H1 (cell line): ENCODE measurements at regions not wholly inside any gene's neighbourhood (a gene's known extent, or its start where the extent isn't known, plus 50 kb on each side); places are given as distances from the start of the nearest gene placed in this dataset.

Experiments
- CTCF ChIA-PET: fragments of 300-600 bp; sonication (Branson Sonifier 250); formaldehyde crosslinking; loops from one replicate; lab custom pipeline; 2021; ENCODE audit not compliant: partially characterized antibody; lab: Charles Lee
- POLR2A ChIA-PET: fragments of 300-600 bp; sonication (Branson Sonifier 250); formaldehyde crosslinking; loops from one replicate; lab custom pipeline; 2021; ENCODE audit warnings: inconsistent platforms; ENCODE audit not compliant: partially characterized antibody; lab: Charles Lee
- DNase-seq, 2 experiments: peaks; one replicate each; pipeline versions ENCODE4 v3.0.0 to v3.0.0-alpha.2; 2010 to 2022; ENCODE audit warnings: low spot score in 2 of 2, low read depth in 1 of 2, mixed read lengths in 1 of 2
- FAIRE-seq: peaks from 2 replicates; lab custom pipeline; 2011; peaks lifted over from hg19 to GRCh38; lab: Jason Lieb, UNC
- H2AFZ ChIP-seq: 2 replicates; pipeline ENCODE4 v1.8.1; 2012; ENCODE audit warnings: low read length, inconsistent platforms
- H2AK5ac ChIP-seq: 2 replicates; pipeline ENCODE4 v1.6.1; 2013; ENCODE audit warnings: low read depth, low read length
- H2BK120ac ChIP-seq: replicated peaks from 2 replicates; pipeline ENCODE3; 2013; ENCODE audit warnings: low read depth, low read length, inconsistent platforms
- H2BK12ac ChIP-seq: 2 replicates; pipeline ENCODE4 v1.6.1; 2013; ENCODE audit warnings: low read depth, low read length
- H2BK15ac ChIP-seq: 2 replicates; pipeline ENCODE4 v1.6.1; 2013; ENCODE audit warnings: low read length
- H2BK20ac ChIP-seq: 2 replicates; pipeline ENCODE4 v1.6.1; 2013; ENCODE audit warnings: low read length
- H2BK5ac ChIP-seq: 2 replicates; pipeline ENCODE4 v1.6.1; 2013; ENCODE audit warnings: low read depth, low read length
- H3K14ac ChIP-seq: 2 replicates; pipeline ENCODE4 v1.6.1; 2013; ENCODE audit warnings: inconsistent platforms; ENCODE audit not compliant: insufficient read length
- H3K18ac ChIP-seq: 2 replicates; pipeline ENCODE4 v1.6.1; 2013; ENCODE audit warnings: low read length; ENCODE audit errors: extremely low read depth
- H3K23ac ChIP-seq: 2 replicates; pipeline ENCODE4 v1.6.1; 2013; ENCODE audit warnings: inconsistent platforms; ENCODE audit not compliant: insufficient read length
- H3K23me2 ChIP-seq: 2 replicates; pipeline ENCODE4 v1.6.1; 2013; ENCODE audit warnings: low read depth, low read length
- H3K27ac ChIP-seq: 2 replicates; pipeline ENCODE4 v1.6.1; 2011; ENCODE audit warnings: low read depth, low read length, inconsistent platforms
- H3K27me3 ChIP-seq, 4 experiments: replicated peaks in 1 of 4; 1 replicate in 1 of 4; 2 replicates in 3 of 4; pipeline versions ENCODE4 v1.6.1 to v1.8.1; 2011 to 2013; ENCODE audit warnings: low read length in 3 of 4, mild to moderate bottlenecking in 3 of 4, inconsistent platforms in 2 of 4, mixed read lengths in 2 of 4, moderate library complexity in 1 of 4; ENCODE audit not compliant: control insufficient read depth in 3 of 4, insufficient read depth in 3 of 4; ENCODE audit errors: extremely low read depth in 1 of 4
- H3K36me3 ChIP-seq, 4 experiments: 2 replicates each; pipeline versions ENCODE4 v1.6.1 to v1.8.1; 2011 to 2013; ENCODE audit warnings: mild to moderate bottlenecking in 4 of 4, low read length in 3 of 4, moderate library complexity in 2 of 4, control low read depth in 1 of 4, inconsistent platforms in 1 of 4; ENCODE audit not compliant: insufficient read depth in 4 of 4, control insufficient read depth in 2 of 4
- H3K4ac ChIP-seq: replicated peaks from 2 replicates; pipeline ENCODE3; 2013; ENCODE audit warnings: low read length, low read depth, mixed read lengths, inconsistent platforms; ENCODE audit not compliant: insufficient read length
- H3K4me1 ChIP-seq, 4 experiments: replicated peaks in 1 of 4; 1 replicate in 1 of 4; 2 replicates in 3 of 4; pipeline versions ENCODE4 v1.6.1 to v1.8.1; 2011 to 2013; ENCODE audit warnings: low read length in 3 of 4, inconsistent platforms in 2 of 4, mixed read lengths in 1 of 4; ENCODE audit not compliant: insufficient read depth in 4 of 4, control insufficient read depth in 3 of 4
- H3K4me2 ChIP-seq, 2 experiments: 2 replicates each; pipeline versions ENCODE4 v1.6.1 to v1.8.1; 2011 to 2013; ENCODE audit warnings: low read depth in 2 of 2, low read length in 2 of 2, control low read depth in 1 of 2, inconsistent platforms in 1 of 2, mild to moderate bottlenecking in 1 of 2; ENCODE audit not compliant: insufficient read depth in 1 of 2
- H3K4me3 ChIP-seq, 4 experiments: fragments of 200-600, 300-600 bp in 1 of 4; sonication (generic), shearing (Covaris generic), sonication (Bioruptor Twin) in 1 of 4; 2 replicates each; pipeline versions ENCODE4 v1.5.1 to v1.8.1; 2011 to 2016; ENCODE audit warnings: low read length in 4 of 4, low read depth in 3 of 4, control low read depth in 2 of 4, inconsistent platforms in 2 of 4, mild to moderate bottlenecking in 2 of 4, mixed read lengths in 1 of 4, moderate library complexity in 1 of 4; ENCODE audit not compliant: insufficient read depth in 2 of 4; ENCODE audit errors: extremely low read depth in 1 of 4
- H3K56ac ChIP-seq: replicated peaks from 2 replicates; pipeline ENCODE3; 2013; ENCODE audit warnings: low read depth, mild to moderate bottlenecking, mixed read lengths, low read length, inconsistent platforms; ENCODE audit not compliant: insufficient read length
- H3K79me1 ChIP-seq: 2 replicates; pipeline ENCODE4 v1.6.1; 2013; ENCODE audit warnings: low read depth, low read length, control low read depth
- H3K79me2 ChIP-seq, 2 experiments: 2 replicates each; pipeline versions ENCODE4 v1.6.1 to v1.8.1; 2012 to 2013; ENCODE audit warnings: low read length in 2 of 2, mild to moderate bottlenecking in 2 of 2, inconsistent platforms in 1 of 2; ENCODE audit not compliant: insufficient read depth in 2 of 2, control insufficient read depth in 1 of 2
- H3K9ac ChIP-seq, 4 experiments: replicated peaks in 1 of 4; 1 replicate in 1 of 4; 2 replicates in 3 of 4; pipeline versions ENCODE4 v1.6.1 to v1.8.1; 2011 to 2013; ENCODE audit warnings: low read depth in 3 of 4, low read length in 3 of 4, control low read depth in 2 of 4, mild to moderate bottlenecking in 2 of 4, moderate library complexity in 2 of 4, inconsistent platforms in 1 of 4; ENCODE audit errors: extremely low read depth in 1 of 4
- H3K9me3 ChIP-seq, 2 experiments: 2 replicates each; pipeline versions ENCODE4 v1.6.1 to v1.8.1; 2012 to 2013; ENCODE audit warnings: mild to moderate bottlenecking in 2 of 2, moderate library complexity in 2 of 2, control low read depth in 1 of 2, inconsistent platforms in 1 of 2, low read depth in 1 of 2, low read length in 1 of 2, mixed read lengths in 1 of 2; ENCODE audit not compliant: insufficient read depth in 2 of 2
- H4K20me1 ChIP-seq, 2 experiments: replicated peaks in 1 of 2; 2 replicates each; pipeline versions ENCODE3 to v1.8.1; 2011 to 2013; ENCODE audit warnings: inconsistent platforms in 2 of 2, low read length in 2 of 2, mild to moderate bottlenecking in 1 of 2; ENCODE audit not compliant: insufficient read depth in 2 of 2, control insufficient read depth in 1 of 2
- H4K5ac ChIP-seq: 2 replicates; pipeline ENCODE4 v1.6.1; 2013; ENCODE audit warnings: low read length, low read depth, mixed read lengths, inconsistent platforms; ENCODE audit not compliant: insufficient read length
- H4K8ac ChIP-seq: 2 replicates; pipeline ENCODE4 v1.8.0; 2013; ENCODE audit warnings: mild to moderate bottlenecking, moderate library complexity, low read length, inconsistent platforms; ENCODE audit not compliant: insufficient read depth; ENCODE audit errors: extremely low read depth
- H4K91ac ChIP-seq: replicated peaks from 2 replicates; pipeline ENCODE3; 2013; ENCODE audit warnings: low read length, mixed read lengths, inconsistent platforms; ENCODE audit not compliant: insufficient read length
- SIX5 ChIP-seq: IDR thresholded peaks from 2 replicates; pipeline ENCODE4 v1.6.1; 2011; ENCODE audit warnings: mild to moderate bottlenecking, low read depth, low read length
- TAF1 ChIP-seq: IDR thresholded peaks from 2 replicates; pipeline ENCODE4 v1.6.1; 2011; ENCODE audit warnings: mild to moderate bottlenecking, low read depth, low read length
- TCF12 ChIP-seq: IDR thresholded peaks from 2 replicates; pipeline ENCODE4 v1.6.1; 2011; ENCODE audit warnings: low read depth, mild to moderate bottlenecking, low read length
- WGBS, 2 experiments: shearing (Covaris generic) in 1 of 2; methylation state at CpG; one replicate each; pipeline versions ENCODE4 v1.1.6 to v1.1.7; 2013 to 2015; ENCODE audit warnings: low lambda C conversion rate in 2 of 2, mixed read lengths in 2 of 2, inconsistent platforms in 1 of 2, low coverage in 1 of 2, missing lambda C conversion rate in 1 of 2; ENCODE audit not compliant: insufficient replicate concordance in 2 of 2, insufficient coverage in 1 of 2, insufficient read length in 1 of 2; ENCODE audit errors: extremely low coverage in 1 of 2, missing lambda C conversion rate in 1 of 2; 5-methylcytosine and 5-hydroxymethylcytosine counted together

GRCh38 chr5:87899721-87900131, 368.9 kb downstream of the TMEM161B start:
- no peak overlapping the region for H2AFZ ChIP-seq
- no peak overlapping the region for H3K14ac ChIP-seq
- H3K27ac ChIP-seq: no peak overlapping the region
- FAIRE-seq: peak; percentile 28
- H3K9ac ChIP-seq: no peak overlapping the region
- peaks cover 0 to 7% (median 4%) of the 10 kb centered on the region in 4 experiments; a peak in 4 of 7 replicates for H3K4me1 ChIP-seq
- no peak overlapping the region for H2BK120ac ChIP-seq
- no peak overlapping the region for H3K4me2 ChIP-seq
- H3K4ac ChIP-seq: no peak overlapping the region
- POLR2A ChIA-PET: no interaction called here
- H3K56ac ChIP-seq: no peak overlapping the region
- H3K79me2 ChIP-seq: no peaks in the 10 kb centered on the region
- H4K20me1 ChIP-seq: no peaks in the 10 kb centered on the region
- peak overlapping the region; percentile 54 for H4K5ac ChIP-seq
- no peak overlapping the region for H4K8ac ChIP-seq
- CTCF ChIA-PET: interaction anchor here (0.6 to 1.7 kb wide), 10 partner anchors 8 to 791 kb away, joined by 3 to 5 read pairs (median 4); no protein-coding TSS in a partner anchor
- no peak for DNase-seq
- 91% methylated on average over 3 of the region's 3 CpGs; no CpG with 5 or more reads in 1 of the 2 experiments for WGBS, 2 experiments
- TF ChIP-seq SIX5: no peak
- TF ChIP-seq TAF1: no peak
- no peak for TF ChIP-seq TCF12
- TF ChIP-seq, all 59 proteins: peak for 0
- Histone ChIP-seq H3K18ac (no peak overlapping the region; the same call in 1 of the 2 replicates), H3K23ac (no peak overlapping the region), H3K4me3 (no peak overlapping the region), H2BK5ac (no peak overlapping the region), H4K91ac (no peak overlapping the region), H3K9me3 (no peaks in the 10 kb centered on the region), H3K27me3 (no peaks in the 10 kb centered on the region), H3K36me3 (no peaks in the 10 kb centered on the region), H2AK5ac (no peak overlapping the region), H2BK15ac (no peak overlapping the region), H3K23me2 (no peaks in the 10 kb centered on the region), H2BK20ac (no peak overlapping the region), H2BK12ac (no peak overlapping the region), H3K79me1 (no peaks in the 10 kb centered on the region)
